ENCODE measurements at regions not wholly inside any gene's neighbourhood (a gene's known extent, or its start where the extent isn't known, plus 50 kb on each side); places are given as distances from the start of the nearest gene placed in this dataset.
"Not testable (repeated sequence)": the region's sequence is repeated elsewhere in the genome, so short reads cannot be mapped to it uniquely, and the experiment has no call there.

DNA sequence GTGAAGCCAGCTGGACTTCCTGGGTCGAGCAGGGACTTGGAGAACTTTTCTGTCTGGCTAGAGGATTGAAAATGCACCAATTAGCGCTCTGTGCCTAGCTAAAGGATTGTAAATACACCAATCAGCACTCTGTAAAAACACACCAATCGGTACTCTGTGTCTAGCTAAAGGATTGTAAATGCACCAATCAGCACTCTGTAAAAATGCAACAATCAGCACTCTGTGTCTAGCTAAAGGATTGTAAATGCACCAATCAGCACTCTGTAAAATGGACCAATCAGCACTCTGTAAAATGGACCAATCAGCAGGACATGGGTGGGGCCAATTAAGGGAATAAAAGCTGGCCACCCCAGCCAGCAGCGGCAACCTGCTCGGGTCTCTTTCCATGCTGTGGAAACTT lies 97.3 kb upstream of the GALNT15 start:
- not testable (repeated sequence) for DNase-seq

DNA sequence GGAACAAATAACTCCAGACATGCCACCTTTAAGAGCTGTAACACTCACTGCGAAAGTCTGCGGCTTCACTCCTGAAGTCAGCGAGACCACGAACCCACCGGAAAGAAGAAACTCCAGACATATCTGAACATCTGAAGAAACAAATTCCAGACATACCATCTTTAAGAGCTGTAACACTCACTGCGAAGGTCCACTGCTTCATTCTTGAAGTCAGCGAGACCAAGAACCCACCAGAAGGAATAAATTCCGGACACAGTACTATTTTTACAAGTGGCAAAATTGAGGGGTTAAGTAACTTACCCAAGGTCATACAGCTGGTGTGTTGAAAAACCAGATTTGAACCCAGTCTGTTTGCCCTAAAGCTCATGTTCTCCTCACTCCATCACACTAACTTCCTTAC lies 96.8 kb upstream of the GALNT15 start:
- DNase-seq = not testable (repeated sequence)

DNA sequence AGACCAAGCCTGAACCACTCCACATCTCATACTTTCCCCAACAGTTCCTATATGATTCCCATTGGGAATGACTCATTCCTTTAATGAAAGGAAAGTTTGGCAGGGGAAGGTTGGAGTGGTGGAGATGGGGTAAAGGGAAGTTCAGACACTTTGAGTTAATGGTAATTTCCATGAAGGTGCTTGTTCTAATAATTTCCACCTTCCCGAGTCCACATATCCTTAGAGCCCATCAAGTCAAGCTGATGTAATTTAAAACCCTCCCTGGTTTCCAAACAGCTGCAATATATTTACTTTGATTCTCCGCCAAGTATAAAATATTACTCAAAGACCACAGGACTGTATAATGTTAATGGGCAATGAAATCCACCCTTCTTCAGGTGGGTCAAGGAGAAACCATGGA lies 95.0 kb upstream of the GALNT15 start:
- no peak for DNase-seq

DNA sequence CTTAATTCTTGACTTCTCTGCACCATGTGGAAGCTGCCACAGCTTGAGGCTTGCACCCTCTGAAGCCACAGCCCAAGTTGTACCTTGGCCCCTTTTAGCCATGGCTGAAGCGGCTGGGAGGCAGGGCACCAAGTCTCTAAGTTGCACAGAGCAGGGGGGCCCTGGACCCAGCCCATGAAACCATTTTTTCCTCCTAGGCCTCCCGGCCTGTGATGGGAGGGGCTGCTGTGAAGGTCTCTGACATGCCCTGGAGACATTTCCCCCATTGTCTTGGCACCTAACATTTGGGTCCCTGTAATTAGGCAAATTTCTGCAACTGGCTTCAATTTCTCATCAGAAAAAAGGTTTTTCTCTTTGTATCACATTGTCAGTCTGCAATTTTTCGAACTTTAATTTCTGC lies 92.8 kb upstream of the GALNT15 start:
- no peak for DNase-seq

DNA sequence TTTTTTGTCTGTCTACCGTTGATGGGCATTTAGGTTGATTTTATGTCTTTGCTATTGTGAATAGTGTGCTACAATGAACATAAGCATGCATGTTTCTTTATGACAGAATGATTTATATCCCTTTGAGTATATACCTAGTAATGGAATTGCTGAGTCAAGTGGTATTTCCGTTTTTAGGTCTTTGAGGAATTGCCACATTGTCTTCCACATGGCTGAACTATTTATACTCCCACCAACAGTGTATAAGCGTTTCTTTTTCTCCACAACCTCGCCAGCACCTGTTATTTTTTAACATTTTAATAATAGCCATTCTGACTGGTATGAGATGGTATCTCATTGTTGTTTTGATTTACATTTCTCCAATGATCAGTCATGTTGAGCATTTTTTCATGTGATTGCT lies 89.6 kb upstream of the GALNT15 start:
- DNase-seq = no peak

DNA sequence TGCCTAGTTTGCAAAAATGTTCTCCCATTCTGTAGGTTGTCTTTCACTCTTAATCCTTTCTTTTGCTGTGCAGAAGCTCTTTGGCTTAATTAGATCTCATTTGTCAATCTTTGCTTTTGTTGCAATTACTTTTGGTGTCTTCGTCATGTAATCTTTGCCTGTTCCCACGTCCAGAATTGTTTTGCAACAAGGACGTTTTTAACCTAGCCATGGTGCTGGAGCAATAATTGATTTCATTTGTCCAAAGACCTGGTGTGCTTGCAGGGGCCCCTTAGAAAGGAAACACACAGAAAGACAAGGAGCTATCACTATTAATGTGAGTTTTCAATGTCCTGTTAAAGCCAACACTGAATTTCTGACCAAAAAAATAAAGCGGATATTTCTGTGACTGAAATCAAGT lies 89.1 kb upstream of the GALNT15 start:
- no peak for DNase-seq

DNA sequence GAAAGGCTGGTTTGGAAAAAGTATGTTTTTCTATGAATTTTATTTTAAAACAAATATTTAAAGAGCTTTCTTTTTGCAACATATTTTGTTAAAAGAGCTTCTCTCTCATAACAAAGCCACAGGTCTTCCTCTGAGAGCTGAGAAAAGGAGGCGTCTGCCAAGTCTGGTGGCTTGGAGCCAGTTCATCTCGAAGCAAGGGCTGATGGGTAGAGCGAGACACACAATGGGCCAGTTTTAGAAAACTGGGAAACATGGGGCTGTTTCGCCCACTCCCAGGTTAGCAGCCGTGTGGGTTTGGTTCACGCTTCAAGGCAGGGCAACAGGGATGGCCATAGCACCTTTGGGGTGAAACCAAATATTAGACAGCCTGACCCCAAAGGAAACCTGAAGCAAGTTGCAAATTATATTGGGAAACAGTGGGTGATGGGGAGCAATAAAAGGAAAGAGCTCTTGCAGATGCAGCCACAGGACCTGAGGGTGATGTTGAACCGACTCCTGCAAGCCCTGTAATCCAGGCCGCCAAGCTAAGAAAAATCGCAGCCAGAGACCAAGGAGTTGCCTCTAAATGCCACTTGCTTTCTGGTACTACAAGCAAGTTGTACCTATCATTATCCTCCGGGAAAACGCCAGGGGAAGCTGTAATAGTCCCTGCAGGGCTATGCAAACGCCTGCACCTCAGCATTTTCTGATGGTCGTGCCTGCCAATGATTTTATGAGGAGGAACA lies 88.4 kb upstream of the GALNT15 start:
- no peak for DNase-seq

DNA sequence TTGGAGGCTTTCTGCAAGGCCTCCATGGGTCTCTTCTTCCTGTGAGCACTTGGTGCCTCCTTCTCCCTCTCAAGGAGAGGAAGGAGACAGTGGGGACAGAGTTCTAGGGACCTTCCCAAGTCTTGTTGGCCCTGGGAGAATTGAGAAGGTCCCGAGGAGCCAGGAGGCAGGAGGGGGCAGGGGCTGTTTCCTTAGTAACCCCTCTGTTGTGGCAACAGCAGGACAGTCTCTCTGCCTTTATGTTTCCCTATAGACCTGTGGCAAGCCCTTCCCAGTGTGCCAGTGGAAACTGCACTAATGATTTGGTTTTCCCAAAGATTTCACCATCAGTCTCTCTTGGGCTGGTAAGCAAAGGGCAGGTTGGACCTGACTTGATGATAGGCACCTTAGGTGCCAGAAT lies 87.8 kb upstream of the GALNT15 start:
- DNase-seq = no peak

DNA sequence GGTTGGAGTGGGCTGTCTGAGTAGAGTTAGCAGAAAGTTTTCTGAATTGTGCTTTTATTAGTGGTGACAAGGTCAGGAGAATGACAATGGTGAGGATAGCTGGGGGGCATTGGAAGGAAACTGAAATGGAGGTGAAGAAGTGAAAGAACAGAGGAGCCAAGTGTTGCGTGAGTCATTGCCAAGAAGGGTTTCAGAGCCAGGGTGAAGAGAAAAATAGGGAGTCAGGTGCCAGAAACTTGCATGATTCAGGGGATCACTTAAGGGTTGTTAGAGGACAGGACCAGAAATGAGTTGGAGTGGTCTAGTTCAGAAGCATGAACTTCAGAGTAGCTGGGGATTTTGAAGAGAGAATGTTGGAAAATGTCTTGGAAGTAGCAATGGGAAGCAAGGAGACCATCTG lies 86.0 kb upstream of the GALNT15 start:
- no peak for DNase-seq

DNA sequence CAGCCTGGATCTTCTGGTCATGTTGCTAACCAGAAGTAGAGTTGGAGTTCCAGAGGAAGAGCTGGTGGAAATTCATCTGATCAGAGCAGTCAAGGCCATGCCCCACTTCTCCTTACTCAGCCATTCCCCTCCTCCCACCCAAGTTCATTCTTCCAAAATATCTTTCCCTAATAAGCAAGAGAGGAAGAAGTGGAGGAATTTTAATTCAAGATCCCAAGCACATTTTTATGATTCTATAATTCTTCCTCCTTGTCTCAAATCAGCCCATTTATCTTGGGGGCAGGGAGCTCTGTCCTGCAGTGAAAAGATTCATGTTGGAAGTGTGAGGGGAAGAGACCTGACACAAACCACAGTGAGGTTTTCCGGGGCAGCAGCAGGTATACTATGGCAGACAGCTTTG lies 85.0 kb upstream of the GALNT15 start:
- DNase-seq = no peak

DNA sequence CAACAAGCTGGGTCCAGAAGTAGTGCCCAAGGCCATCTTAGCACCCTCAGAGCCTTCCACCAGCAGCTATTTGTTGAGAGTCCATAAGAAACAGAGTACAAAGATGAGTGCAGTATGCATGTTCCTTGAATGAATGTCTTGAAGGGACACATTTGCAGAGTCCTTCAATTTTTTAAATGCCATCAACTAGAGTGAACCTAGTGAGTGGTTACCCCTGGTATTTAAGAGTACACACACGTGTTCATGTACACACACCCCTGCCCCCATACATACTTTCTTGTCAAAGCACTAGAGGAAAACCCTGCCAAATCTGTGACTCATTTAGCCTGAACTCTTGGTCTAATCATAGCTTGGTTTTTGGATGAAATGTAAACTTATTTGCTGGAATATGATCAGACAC lies 84.5 kb upstream of the GALNT15 start:
- DNase-seq = no peak

DNA sequence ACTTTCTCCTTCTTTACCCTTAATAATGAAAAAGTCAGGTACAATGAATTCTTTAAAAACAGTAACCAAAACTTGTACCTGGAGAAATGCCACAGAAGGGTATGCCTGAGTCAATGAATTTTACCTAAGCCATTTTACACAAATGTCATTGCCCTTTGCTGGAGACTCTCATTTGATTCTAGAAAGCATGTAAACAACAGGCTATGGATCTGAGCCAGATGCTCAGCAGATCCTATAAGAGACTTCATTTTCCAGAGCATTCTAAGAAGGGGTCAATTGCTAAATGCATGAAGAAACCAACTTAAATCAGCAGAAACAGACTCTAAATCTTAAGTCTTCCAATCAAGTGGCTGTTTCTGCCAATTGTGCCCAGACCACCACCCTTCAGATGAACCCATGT lies 83.8 kb upstream of the GALNT15 start:
- DNase-seq = no peak

DNA sequence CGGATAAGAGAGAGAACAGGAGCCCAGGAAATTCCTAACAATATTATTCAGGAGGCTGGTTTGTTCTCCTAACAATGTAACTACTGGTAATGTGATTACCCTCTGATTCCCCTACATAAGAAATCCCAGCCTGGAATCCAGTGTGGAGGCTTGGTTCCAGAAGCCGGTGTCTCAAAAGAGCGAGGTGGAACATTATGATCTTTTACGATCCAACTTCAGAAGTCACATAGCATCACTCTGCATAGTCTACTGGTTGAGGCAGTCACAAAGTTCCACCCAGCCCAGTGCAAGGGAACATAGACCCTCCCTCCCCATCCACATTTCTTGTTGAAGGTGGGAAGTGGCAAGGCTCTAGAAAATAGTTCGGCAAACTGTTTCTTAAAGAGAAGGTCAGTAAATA lies 81.6 kb upstream of the GALNT15 start:
- DNase-seq = no peak

DNA sequence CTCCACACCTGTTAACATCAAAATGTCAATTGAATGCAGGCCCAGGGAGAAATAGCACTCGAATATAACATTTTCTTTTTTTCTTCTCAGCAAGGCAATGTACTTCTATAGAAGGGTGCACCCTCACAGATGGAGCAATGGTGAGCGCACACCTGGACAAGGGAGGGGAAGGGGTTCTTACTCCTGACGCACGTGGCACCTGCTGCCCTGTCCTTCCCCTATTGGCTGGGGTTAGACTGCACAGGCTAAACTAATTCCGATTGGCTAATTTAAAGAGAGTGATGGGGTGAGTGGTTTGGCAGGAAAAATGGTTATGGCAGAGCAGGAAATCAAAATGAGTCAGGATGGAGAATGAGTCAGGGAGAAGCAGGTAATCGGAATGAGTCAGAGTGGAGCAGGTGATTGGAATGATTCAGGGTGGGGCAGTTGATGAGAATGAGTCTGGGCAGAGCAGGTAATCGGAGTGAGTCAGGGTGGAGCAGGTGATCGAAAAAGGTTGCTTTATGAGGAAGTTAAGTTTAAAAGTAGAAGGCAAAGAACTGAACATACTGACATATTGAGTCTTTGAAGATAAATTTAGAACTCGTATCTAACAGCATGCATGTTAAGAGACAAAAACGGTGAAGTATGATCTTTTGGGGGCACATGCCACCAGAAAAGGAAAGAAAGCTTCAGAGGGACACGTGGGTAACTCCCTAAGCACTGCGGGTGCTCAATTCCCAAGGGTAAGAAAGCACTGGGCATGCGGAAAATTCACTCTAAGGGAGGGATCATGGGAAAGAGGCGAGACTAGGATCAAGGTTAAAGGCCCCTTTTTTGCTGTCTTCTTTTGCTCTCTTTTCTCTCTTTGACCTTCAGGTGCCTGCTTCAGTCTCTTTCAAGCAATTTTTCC lies 72.9 kb upstream of the GALNT15 start:
- no peak for DNase-seq

DNA sequence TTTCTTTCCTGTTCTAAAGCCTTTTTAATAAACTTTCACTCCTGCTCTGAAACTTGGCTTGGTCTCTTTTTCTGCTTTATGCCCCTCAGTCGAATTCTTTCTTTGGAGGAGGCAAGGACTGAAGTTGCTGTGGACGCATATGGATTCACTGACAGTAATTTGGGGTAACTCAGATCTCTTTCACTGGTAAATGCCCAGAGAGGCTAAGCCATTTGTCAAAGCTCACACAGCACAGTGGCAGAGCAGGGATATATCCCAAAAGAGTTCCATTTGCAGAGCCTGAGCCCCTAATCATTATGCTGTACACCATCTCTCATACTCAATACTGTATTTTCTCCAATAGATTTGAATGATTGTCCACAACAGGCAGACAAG lies 72.3 kb upstream of the GALNT15 start:
- no peak for DNase-seq

DNA sequence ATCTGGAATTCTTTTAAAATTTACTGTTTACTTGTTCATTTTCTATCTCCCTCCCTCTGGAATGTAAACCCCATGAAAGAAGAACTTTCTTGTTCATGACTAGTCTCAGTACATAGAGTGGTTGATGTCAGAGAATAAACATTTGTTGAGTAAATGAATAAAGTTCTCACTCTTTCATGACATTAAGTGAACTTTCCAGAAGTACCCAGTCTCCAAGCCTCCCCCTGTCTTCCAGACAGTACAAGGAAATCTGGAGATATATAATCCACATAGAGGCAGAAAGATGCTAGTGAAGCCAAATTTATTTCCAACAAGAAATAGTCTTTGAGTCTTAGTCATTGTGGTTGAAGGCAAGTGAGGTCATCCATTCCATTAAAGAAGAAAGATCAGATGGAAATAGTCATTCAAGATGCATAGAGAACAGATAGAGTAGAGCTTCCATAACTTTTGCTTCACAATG lies 71.5 kb upstream of the GALNT15 start:
- no peak for DNase-seq

DNA sequence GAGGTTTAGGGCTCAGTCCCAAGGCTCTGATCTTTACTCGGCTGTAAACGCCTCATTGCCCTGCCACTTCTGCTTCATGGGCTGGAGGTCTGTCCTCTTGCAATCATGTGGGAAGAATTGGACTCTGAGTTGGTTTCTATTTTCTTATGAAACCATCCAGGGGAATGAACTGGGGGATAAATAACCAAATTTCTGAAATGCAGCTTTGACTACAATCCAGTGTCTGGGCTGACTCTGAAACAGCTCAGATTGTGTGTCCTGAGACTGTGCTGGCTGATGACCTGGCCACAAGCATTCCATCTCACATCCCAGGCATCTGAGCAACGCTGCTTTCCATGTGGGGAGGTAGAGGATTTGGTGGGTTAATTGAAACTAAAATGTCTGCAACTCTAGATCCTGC lies 71.0 kb upstream of the GALNT15 start:
- DNase-seq = no peak

DNA sequence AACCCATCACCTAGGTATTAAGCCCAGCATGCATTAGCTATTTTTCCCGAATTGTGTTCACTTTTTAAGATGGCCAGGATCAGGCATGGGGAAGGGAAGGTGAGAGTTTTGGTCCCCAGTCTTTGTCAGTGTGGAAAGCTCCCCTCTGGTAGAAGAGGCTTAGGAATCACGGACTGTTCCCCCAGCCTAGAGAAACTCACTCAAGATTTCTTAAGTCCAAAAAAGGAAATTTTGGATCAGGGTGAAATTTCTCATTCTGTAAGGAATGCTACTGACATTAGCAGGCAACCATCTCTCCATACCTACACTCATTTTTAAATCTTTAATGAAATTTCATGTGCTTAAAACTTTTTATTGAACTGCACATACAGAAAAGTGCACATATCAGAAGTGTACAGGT lies 70.3 kb upstream of the GALNT15 start:
- no peak for DNase-seq

DNA sequence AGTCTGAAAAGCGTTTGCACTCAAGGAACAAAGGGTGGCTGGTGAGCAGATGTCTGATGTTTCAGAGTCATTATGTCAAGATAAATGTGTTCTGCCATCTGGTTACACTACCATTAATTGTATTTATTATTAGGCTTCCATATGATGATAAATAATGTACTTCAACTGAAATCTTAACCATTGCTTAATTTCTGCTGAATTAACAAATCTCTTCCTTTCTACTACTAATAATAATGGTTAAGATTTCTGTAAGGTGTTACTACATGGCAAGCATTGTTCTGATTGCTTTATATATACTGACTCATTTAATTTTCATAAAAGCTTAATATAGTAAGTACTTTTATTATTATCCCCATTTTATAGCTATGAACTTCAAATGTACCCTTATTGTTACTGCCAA lies 68.4 kb upstream of the GALNT15 start:
- DNase-seq = no peak

DNA sequence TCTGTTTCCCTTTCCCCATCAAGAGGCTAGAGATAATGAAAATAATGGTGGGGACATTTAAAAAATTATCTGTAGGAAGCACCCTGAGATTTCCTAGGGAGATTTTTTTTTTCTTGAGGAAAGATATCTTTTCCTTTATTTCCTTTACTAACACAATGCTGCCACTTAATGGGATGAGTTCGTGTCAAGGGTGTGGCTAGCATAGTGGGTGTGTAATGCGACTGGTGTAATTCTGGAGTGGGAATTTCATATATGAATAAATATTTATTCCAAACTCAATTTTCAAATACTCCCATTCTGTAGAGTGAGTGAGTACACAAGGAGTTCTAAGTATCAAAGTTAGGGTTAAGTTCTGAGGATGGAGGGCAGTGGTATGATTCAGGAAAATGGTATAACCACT lies 66.1 kb upstream of the GALNT15 start:
- no peak for DNase-seq

DNA sequence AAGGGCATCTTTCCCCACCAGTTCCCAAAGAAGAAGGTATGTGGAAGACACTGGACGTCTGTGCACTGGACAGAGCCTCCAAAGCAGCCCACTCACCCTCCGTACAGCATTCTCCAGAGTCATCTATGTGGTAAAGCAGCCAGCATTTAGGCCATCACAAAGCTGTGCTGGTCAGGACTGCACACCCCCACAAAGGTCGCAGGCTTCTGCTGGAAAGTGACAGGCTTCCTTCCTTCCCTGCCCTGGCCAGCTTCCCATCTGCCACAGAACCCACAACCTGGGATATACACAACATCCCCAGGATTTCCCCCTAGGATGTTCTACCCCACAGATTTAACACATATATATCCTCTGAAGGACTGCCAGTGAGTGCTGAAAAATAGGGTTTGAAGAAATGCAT lies 64.6 kb upstream of the GALNT15 start:
- DNase-seq = no peak

DNA sequence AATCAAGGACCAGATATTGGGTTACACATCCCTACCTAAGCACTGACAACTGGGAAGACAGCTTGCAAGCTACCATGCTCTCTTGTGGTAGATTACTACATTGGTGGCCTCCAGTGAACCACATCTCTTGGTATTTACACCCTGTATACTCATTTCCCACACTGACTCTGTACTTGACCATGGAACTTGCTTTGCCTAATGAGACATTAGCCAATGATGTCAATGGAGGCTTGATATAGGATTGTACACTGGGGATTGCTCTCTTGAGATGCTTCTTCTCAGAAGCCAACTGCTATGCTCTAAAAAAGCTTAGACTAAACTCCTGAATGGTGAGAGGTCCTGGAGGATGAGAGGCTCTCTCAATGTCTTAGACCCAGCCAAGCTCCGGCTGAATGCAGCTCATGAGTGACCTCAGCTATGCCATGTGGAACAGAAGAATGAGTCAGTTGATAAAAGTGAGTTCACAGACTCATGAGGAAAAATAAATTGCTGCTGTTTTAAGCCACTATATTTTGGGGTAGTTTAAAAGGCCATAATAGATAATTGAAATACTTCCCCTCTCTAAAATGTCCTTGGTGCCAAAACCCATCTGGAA lies 61.5 kb upstream of the GALNT15 start:
- DNase-seq = no peak

DNA sequence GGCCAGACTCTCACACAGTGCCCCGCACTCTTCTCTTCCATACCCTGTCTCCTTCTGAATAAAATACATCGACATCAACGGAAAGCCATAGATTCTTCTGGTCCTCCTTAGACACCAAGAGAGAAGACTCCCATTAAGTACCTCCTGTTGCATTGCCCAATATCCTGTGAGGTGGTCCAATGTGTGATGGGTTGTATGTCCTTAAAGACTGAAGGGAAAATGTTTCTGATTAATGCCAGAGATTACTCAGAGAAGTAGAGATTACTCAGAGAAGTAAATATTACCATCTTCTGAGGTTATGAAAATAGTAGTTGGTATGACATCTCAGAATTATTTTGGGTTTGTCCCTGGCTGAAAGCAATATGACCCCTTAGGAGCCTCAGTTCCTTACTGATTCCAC lies 60.8 kb upstream of the GALNT15 start:
- no peak for DNase-seq

DNA sequence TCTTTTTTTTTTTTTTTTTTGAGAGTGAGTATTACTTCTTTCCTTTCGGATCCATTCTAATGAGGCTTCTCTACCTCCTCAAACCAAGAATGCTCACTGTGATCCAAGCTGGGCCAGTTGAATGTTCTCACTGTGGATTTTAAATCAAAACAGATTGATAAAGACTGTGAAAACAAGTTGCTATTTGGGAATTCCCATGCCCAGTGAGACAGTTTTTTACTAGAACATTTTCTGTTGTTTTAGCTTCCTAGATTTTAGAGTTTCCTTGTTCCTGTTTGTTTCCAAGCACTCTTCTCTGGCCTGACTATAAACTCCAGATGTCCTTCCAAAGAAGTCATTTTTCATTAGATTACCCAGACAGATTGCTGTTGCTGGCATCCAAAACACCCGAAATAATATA lies 60.1 kb upstream of the GALNT15 start:
- no peak for DNase-seq
